CD14-positive monocyte (primary cell): ENCODE measurements at regions not wholly inside any gene's neighbourhood (a gene's known extent, or its start where the extent isn't known, plus 50 kb on each side); places are given as distances from the start of the nearest gene placed in this dataset.

Experiments used
- DNase-seq, 3 donors: peaks; one replicate each; pipeline ENCODE4 v3.0.0-alpha.2; 2011 to 2022
- H2AFZ ChIP-seq: 2 replicates; pipeline ENCODE4 v1.6.0; 2012; ENCODE audit warnings: mild to moderate bottlenecking, low read depth, low read length, inconsistent platforms; ENCODE audit not compliant: insufficient read depth, poor library complexity, severe bottlenecking
- H3K27ac ChIP-seq, 2 donors: 1 replicate in 1 of 2; 2 replicates in 1 of 2; pipeline ENCODE4 v1.5.1; 2012 to 2013; ENCODE audit warnings: low read length in 2 of 2, control low read depth in 1 of 2, inconsistent platforms in 1 of 2, low read depth in 1 of 2, mild to moderate bottlenecking in 1 of 2
- H3K27me3 ChIP-seq, 2 donors: one replicate each; pipeline versions ENCODE4 v1.6.0 to v1.6.1; 2011 to 2013; ENCODE audit warnings: low read length in 2 of 2; ENCODE audit not compliant: control insufficient read depth in 2 of 2, insufficient read depth in 2 of 2
- H3K36me3 ChIP-seq, 2 donors: replicated peaks in 1 of 2; 1 replicate in 1 of 2; 2 replicates in 1 of 2; pipeline versions ENCODE4 v1.5.1 to v1.6.1; 2012 to 2013; ENCODE audit warnings: low read length in 2 of 2, control low read depth in 1 of 2, inconsistent platforms in 1 of 2, mild to moderate bottlenecking in 1 of 2; ENCODE audit not compliant: insufficient read depth in 2 of 2, control insufficient read depth in 1 of 2
- H3K4me1 ChIP-seq, 2 donors: 1 replicate in 1 of 2; 2 replicates in 1 of 2; pipeline versions ENCODE4 v1.5.1 to v1.6.1; 2012 to 2013; ENCODE audit warnings: low read length in 2 of 2, control low read depth in 1 of 2, inconsistent platforms in 1 of 2, mild to moderate bottlenecking in 1 of 2, moderate library complexity in 1 of 2; ENCODE audit not compliant: insufficient read depth in 2 of 2, control insufficient read depth in 1 of 2
- H3K4me2 ChIP-seq: replicated peaks from 2 replicates; pipeline ENCODE3; 2012; ENCODE audit warnings: low read length, moderate library complexity, mild to moderate bottlenecking; ENCODE audit not compliant: poor library complexity, severe bottlenecking; ENCODE audit errors: extremely low read depth
- H3K4me3 ChIP-seq, 3 experiments: fragments of 200-600 bp in 1 of 3; sonication (generic) in 1 of 3; replicated peaks in 1 of 3; 1 replicate in 2 of 3; 2 replicates in 1 of 3; pipeline ENCODE4 v1.5.1; 2011 to 2013; ENCODE audit warnings: low read length in 3 of 3, mild to moderate bottlenecking in 3 of 3, control low read depth in 2 of 3, low read depth in 2 of 3, inconsistent platforms in 1 of 3, moderate library complexity in 1 of 3
- H3K79me2 ChIP-seq: 2 replicates; pipeline ENCODE4 v1.6.0; 2012; ENCODE audit warnings: mild to moderate bottlenecking, control low read depth, inconsistent platforms, low read length, moderate library complexity; ENCODE audit not compliant: insufficient read depth
- H3K9ac ChIP-seq: 2 replicates; pipeline ENCODE4 v1.6.0; 2017; ENCODE audit warnings: low read length, mild to moderate bottlenecking; ENCODE audit not compliant: insufficient read depth, poor library complexity, severe bottlenecking
- H3K9me3 ChIP-seq, 2 donors: replicated peaks in 1 of 2; 1 replicate in 1 of 2; 2 replicates in 1 of 2; pipeline versions ENCODE4 v1.5.1 to v1.6.1; 2012 to 2013; ENCODE audit warnings: low read length in 2 of 2, control low read depth in 1 of 2; ENCODE audit not compliant: control insufficient read depth in 1 of 2, insufficient read depth in 1 of 2
- H4K20me1 ChIP-seq: 2 replicates; pipeline ENCODE4 v1.6.0; 2012; ENCODE audit warnings: mild to moderate bottlenecking, low read length, control low read depth, moderate library complexity; ENCODE audit not compliant: insufficient read depth
- H3K27ac Mint-ChIP-seq, 7 donors: one replicate each; pipeline ENCODE4 v1.8.0; 2020; ENCODE audit warnings: mild to moderate bottlenecking in 7 of 7, mixed read lengths in 7 of 7, moderate library complexity in 6 of 7, inconsistent platforms in 2 of 7
- H3K27me3 Mint-ChIP-seq, 3 donors: one replicate each; pipeline ENCODE4 v1.8.0; 2021 to 2022; ENCODE audit warnings: low read depth in 3 of 3, mild to moderate bottlenecking in 3 of 3, mixed read lengths in 3 of 3, moderate library complexity in 3 of 3, inconsistent platforms in 1 of 3
- H3K36me3 Mint-ChIP-seq, 2 donors: one replicate each; pipeline ENCODE4 v1.8.0; 2020; ENCODE audit warnings: mixed read lengths in 2 of 2, inconsistent platforms in 1 of 2, mild to moderate bottlenecking in 1 of 2
- H3K4me1 Mint-ChIP-seq: one replicate; pipeline ENCODE4 v1.8.0; 2020; ENCODE audit warnings: mild to moderate bottlenecking, mixed read lengths
- H3K4me3 Mint-ChIP-seq, 2 donors: one replicate each; pipeline ENCODE4 v1.8.0; 2020; ENCODE audit warnings: mild to moderate bottlenecking in 2 of 2, mixed read lengths in 2 of 2, moderate library complexity in 1 of 2
- H3K9me3 Mint-ChIP-seq, 7 donors: one replicate each; pipeline ENCODE4 v1.8.0; 2020 to 2022; ENCODE audit warnings: mixed read lengths in 7 of 7, mild to moderate bottlenecking in 6 of 7, moderate library complexity in 6 of 7, inconsistent platforms in 2 of 7
- WGBS: methylation state at CpG from one replicate; pipeline ENCODE4 v1.1.5; 2013; ENCODE audit warnings: missing lambda C conversion rate; ENCODE audit not compliant: insufficient coverage; 5-methylcytosine and 5-hydroxymethylcytosine counted together
- intact Hi-C, 2 donors: fragments of 100-400 bp; cut with micrococcal nuclease; formaldehyde crosslinking; loops; one replicate each; pipeline versions ENCODE4 v1.15.0 to v1.15.1; 2023
- TF ChIP-seq, protein P1 (sequence below): fragments of 200-600 bp; IDR thresholded peaks from one replicate; pipeline ENCODE4 v1.8.0; 2022; ENCODE audit warnings: antibody characterized with exemption, mild to moderate bottlenecking

DNA sequence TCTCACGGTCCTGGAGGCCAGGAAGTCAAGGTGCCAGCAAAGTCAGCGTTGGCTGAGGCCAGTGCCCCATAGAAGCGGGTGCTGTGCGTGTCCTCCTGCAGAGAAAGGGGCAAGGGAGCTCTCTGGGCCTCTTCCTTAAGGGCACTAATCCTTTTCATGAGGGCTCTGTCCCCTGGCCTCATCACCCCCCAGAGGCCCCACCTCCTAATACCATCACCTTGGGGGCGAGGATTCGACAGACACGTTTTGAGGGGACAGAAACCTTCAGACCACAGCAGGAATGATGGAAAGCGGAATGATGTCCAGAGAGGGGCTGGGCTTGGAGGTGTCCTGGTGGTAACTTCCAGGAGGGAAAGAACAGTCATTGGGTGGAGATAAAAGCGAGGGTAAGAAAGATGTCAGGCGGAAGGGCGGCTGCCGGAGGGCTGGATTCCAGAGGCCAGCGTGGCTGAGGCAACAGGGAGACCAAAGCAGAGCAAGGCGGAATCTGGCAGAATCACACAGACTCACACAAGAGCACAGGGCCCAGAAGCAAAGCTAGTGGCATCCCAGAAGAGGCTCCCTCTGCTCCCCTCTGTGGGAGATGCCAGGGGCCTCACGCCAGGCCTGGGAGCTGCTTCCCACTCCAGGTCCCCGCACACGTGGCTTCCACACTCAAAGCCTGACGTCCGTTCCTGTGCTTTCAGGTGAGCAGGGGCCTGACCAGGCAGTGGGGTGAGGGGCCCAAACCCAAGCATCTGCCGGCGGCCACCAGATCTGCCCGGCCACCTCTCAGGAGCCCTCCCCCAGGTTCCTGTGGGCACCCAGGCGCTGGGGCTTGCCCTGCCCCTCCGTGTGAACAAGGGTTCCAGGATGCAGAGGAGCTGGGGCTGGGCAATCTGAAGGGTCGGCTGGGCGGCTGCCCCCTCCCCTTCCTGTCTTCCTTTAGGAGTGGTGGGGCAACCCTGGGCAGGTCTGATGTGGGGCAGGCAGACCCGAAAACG lies 784.5 kb downstream of the BRD1 start:
- Mint-ChIP-seq H3K27ac (no peak overlapping the region), H3K36me3 (no peaks in the 10 kb centered on the region), H3K9me3 (peaks cover 0 to 3% (median 0%) of the 10 kb centered on the region in 7 donors), H3K4me1 (no peaks in the 10 kb centered on the region), H3K27me3 (peaks cover 2 to 4% (median 3%) of the 10 kb centered on the region in 3 donors), H3K4me3 (no peak overlapping the region)
- Histone ChIP-seq H3K4me1 (no peaks in the 10 kb centered on the region), H3K27me3 (no peaks in the 10 kb centered on the region), H3K9me3 (no peaks in the 10 kb centered on the region), H3K79me2 (no peaks in the 10 kb centered on the region), H2AFZ (no peak overlapping the region), H4K20me1 (no peaks in the 10 kb centered on the region), H3K4me3 (no peak overlapping the region), H3K27ac (no peak overlapping the region), H3K4me2 (no peak overlapping the region), H3K9ac (no peak overlapping the region), H3K36me3 (no peaks in the 10 kb centered on the region)
- DNase-seq, result no peak
- TF ChIP-seq, protein P1, sequence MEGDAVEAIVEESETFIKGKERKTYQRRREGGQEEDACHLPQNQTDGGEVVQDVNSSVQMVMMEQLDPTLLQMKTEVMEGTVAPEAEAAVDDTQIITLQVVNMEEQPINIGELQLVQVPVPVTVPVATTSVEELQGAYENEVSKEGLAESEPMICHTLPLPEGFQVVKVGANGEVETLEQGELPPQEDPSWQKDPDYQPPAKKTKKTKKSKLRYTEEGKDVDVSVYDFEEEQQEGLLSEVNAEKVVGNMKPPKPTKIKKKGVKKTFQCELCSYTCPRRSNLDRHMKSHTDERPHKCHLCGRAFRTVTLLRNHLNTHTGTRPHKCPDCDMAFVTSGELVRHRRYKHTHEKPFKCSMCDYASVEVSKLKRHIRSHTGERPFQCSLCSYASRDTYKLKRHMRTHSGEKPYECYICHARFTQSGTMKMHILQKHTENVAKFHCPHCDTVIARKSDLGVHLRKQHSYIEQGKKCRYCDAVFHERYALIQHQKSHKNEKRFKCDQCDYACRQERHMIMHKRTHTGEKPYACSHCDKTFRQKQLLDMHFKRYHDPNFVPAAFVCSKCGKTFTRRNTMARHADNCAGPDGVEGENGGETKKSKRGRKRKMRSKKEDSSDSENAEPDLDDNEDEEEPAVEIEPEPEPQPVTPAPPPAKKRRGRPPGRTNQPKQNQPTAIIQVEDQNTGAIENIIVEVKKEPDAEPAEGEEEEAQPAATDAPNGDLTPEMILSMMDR, result no peak
- 81% methylated on average over 23 of the region's 28 CpGs for WGBS
- intact Hi-C loops, result no loop called here

DNA sequence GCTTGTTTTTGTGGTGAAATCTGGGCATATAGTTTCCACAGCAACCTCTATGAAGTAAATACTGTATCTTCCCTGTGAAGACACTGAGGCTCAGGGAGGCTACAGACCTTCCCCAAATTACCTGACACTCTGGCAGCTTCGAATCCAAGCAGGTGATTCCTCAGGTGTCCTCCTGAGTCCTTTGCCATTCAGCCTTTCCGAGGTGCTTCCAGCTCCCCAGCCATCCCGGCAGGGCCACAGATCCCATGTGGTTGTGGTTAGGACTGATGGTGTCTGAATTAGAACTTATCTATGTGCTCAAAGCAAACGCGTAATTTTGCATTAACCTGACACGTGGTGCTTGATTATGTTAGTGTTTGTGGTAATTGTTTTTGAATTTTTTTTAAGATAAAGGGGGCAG lies 785.6 kb downstream of the BRD1 start:
- Histone ChIP-seq H3K9me3 (no peaks in the 10 kb centered on the region), H3K27ac (no peak overlapping the region), H3K27me3 (no peaks in the 10 kb centered on the region), H3K36me3 (no peaks in the 10 kb centered on the region), H4K20me1 (no peaks in the 10 kb centered on the region), H3K79me2 (no peaks in the 10 kb centered on the region), H2AFZ (no peak overlapping the region), H3K4me1 (no peaks in the 10 kb centered on the region), H3K4me2 (no peak overlapping the region), H3K4me3 (no peak overlapping the region), H3K9ac (no peak overlapping the region)
- Mint-ChIP-seq H3K27ac (peak overlapping the region in 1 of 7 donors; percentile 49), H3K4me3 (no peak overlapping the region), H3K36me3 (no peaks in the 10 kb centered on the region), H3K27me3 (peaks cover 3 to 6% (median 4%) of the 10 kb centered on the region in 3 donors), H3K4me1 (no peaks in the 10 kb centered on the region), H3K9me3 (peaks cover 0 to 6% (median 0%) of the 10 kb centered on the region in 7 donors)
- intact Hi-C loops, result no loop called here
- no peak for DNase-seq
- TF ChIP-seq, protein P1, result no peak
- 75% methylated on average over 6 of the region's 6 CpGs for WGBS
